Fibroblast of lung (primary cell): ENCODE measurements at regions not wholly inside any gene's neighbourhood (a gene's known extent, or its start where the extent isn't known, plus 50 kb on each side); places are given as distances from the start of the nearest gene placed in this dataset.

Experiments used
- DNase-seq, 2 donors: peaks; one replicate each; pipeline versions ENCODE4 v3.0.0 to v3.0.0-alpha.2; 2010; ENCODE audit warnings: low read depth in 2 of 2
- H2AFZ ChIP-seq: 2 replicates; pipeline ENCODE4 v1.5.1; 2012; ENCODE audit warnings: low read length, control low read depth, inconsistent platforms
- H3K27ac ChIP-seq: 2 replicates; pipeline ENCODE4 v1.5.1; 2011; ENCODE audit warnings: low read length, control low read depth; ENCODE audit not compliant: insufficient read depth
- H3K27me3 ChIP-seq: 2 replicates; pipeline ENCODE4 v1.5.1; 2011; ENCODE audit warnings: mild to moderate bottlenecking, low read length; ENCODE audit not compliant: control insufficient read depth, insufficient read depth
- H3K36me3 ChIP-seq: 2 replicates; pipeline ENCODE4 v1.5.1; 2011; ENCODE audit warnings: low read length; ENCODE audit not compliant: control insufficient read depth, insufficient read depth
- H3K4me1 ChIP-seq: 2 replicates; pipeline ENCODE4 v1.5.1; 2011; ENCODE audit warnings: low read length; ENCODE audit not compliant: control insufficient read depth, insufficient read depth; ENCODE audit errors: extremely low read depth
- H3K4me2 ChIP-seq: 2 replicates; pipeline ENCODE4 v1.5.1; 2011; ENCODE audit warnings: low read length, control low read depth; ENCODE audit not compliant: insufficient read depth; ENCODE audit errors: extremely low read depth
- H3K4me3 ChIP-seq, 4 experiments: fragments of 200-600 bp in 1 of 4; sonication (generic) in 1 of 4; replicated peaks in 1 of 4; 2 replicates each; pipeline ENCODE4 v1.5.1; 2011 to 2016; ENCODE audit warnings: low read length in 4 of 4, low read depth in 3 of 4, mild to moderate bottlenecking in 3 of 4, control low read depth in 2 of 4, inconsistent platforms in 1 of 4, mixed read lengths in 1 of 4; ENCODE audit not compliant: insufficient read depth in 1 of 4; ENCODE audit errors: control extremely low read depth in 1 of 4
- H3K79me2 ChIP-seq: 2 replicates; pipeline ENCODE4 v1.5.1; 2012; ENCODE audit warnings: mild to moderate bottlenecking, low read length, inconsistent platforms; ENCODE audit not compliant: control insufficient read depth, insufficient read depth
- H3K9ac ChIP-seq: 2 replicates; pipeline ENCODE4 v1.5.1; 2011; ENCODE audit warnings: mild to moderate bottlenecking, low read length, control low read depth; ENCODE audit not compliant: insufficient read depth
- H3K9me3 ChIP-seq: 2 replicates; pipeline ENCODE4 v1.5.1; 2012; ENCODE audit warnings: low read depth, low read length; ENCODE audit not compliant: control insufficient read depth, insufficient read depth
- H4K20me1 ChIP-seq: 2 replicates; pipeline ENCODE4 v1.5.1; 2011; ENCODE audit warnings: low read length; ENCODE audit not compliant: control insufficient read depth, insufficient read depth; ENCODE audit errors: extremely low read depth
- EZH2 ChIP-seq: IDR thresholded peaks from 2 replicates; pipeline ENCODE4 v1.5.1; 2012; ENCODE audit warnings: low read length, control low read depth, mild to moderate bottlenecking; ENCODE audit errors: missing control alignments
- TF ChIP-seq, protein P1 (sequence below), 2 donors: IDR thresholded peaks in 1 of 2; conservative IDR thresholded peaks in 1 of 2; 1 replicate in 1 of 2; 2 replicates in 1 of 2; pipeline ENCODE4 v1.5.1; 2011 to 2012; ENCODE audit warnings: low read length in 2 of 2, control low read depth in 1 of 2, inconsistent platforms in 1 of 2, low read depth in 1 of 2, mild to moderate bottlenecking in 1 of 2

- no peak for DNase-seq
- H3K4me2 ChIP-seq, result no peak overlapping the region
Measured at GRCh38 chr3:22526266-22526837, 676.8 kb upstream of the UBE2E2 start.

DNA sequence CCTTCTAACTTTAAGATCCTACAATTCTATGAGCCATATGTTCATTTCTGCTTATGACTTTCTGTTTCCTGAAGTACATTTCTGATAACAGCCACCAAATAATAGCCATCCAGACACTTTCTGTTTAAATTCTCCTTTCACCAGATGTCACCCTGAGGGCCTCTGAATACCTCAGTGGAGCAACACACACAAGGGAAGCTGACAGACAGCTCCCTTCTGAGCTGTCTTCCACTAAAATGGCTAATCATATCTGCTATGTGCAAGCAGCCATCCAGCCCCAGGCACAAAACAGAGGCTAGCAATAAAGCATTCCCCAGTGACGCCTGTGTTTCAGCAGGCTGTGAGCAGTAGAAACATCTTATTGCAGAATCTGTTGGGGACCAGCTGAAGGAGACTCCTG is 666.6 kb upstream of the UBE2E2 start:
- H3K79me2 ChIP-seq, result no peaks in the 10 kb centered on the region
- no peak overlapping the region for H2AFZ ChIP-seq
- H3K4me1 ChIP-seq, result no peaks in the 10 kb centered on the region
- no peaks in the 10 kb centered on the region for H3K9me3 ChIP-seq
- no peak overlapping the region for H3K4me3 ChIP-seq
- no peaks in the 10 kb centered on the region for H4K20me1 ChIP-seq
- no peak overlapping the region for H3K4me2 ChIP-seq
- H3K27ac ChIP-seq, result no peak overlapping the region
- no peak for DNase-seq
- H3K9ac ChIP-seq, result no peak overlapping the region
- no peaks in the 10 kb centered on the region for H3K36me3 ChIP-seq
- TF ChIP-seq, protein P1, sequence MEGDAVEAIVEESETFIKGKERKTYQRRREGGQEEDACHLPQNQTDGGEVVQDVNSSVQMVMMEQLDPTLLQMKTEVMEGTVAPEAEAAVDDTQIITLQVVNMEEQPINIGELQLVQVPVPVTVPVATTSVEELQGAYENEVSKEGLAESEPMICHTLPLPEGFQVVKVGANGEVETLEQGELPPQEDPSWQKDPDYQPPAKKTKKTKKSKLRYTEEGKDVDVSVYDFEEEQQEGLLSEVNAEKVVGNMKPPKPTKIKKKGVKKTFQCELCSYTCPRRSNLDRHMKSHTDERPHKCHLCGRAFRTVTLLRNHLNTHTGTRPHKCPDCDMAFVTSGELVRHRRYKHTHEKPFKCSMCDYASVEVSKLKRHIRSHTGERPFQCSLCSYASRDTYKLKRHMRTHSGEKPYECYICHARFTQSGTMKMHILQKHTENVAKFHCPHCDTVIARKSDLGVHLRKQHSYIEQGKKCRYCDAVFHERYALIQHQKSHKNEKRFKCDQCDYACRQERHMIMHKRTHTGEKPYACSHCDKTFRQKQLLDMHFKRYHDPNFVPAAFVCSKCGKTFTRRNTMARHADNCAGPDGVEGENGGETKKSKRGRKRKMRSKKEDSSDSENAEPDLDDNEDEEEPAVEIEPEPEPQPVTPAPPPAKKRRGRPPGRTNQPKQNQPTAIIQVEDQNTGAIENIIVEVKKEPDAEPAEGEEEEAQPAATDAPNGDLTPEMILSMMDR (conservative IDR thresholded peaks at IDR 0.05 in 1 of 2, IDR thresholded peaks at IDR 0.05 in 1 of 2; ENCODE audit: low read depth in 1 of 2, low read length in 2 of 2), result no peak
- TF ChIP-seq EZH2, result no peak
- H3K27me3 ChIP-seq, result no peaks in the 10 kb centered on the region

More at GRCh38 chr3:22526266-22526837, 676.8 kb upstream of the UBE2E2 start:
- TF ChIP-seq, protein P1 (conservative IDR thresholded peaks at IDR 0.05 in 1 of 2, IDR thresholded peaks at IDR 0.05 in 1 of 2; ENCODE audit: low read depth in 1 of 2, low read length in 2 of 2), result no peak
- no peak for TF ChIP-seq EZH2
- Histone ChIP-seq H3K9me3 (no peaks in the 10 kb centered on the region), H3K27me3 (no peaks in the 10 kb centered on the region), H3K4me1 (no peaks in the 10 kb centered on the region), H2AFZ (no peak overlapping the region), H4K20me1 (no peaks in the 10 kb centered on the region), H3K36me3 (no peaks in the 10 kb centered on the region), H3K79me2 (no peaks in the 10 kb centered on the region), H3K4me3 (no peak overlapping the region), H3K27ac (no peak overlapping the region), H3K9ac (no peak overlapping the region)

- H2AFZ ChIP-seq, result no peak overlapping the region
- no peaks in the 10 kb centered on the region for H3K27me3 ChIP-seq
- no peak overlapping the region for H3K4me3 ChIP-seq
- no peak for TF ChIP-seq EZH2
- TF ChIP-seq, protein P1 (conservative IDR thresholded peaks at IDR 0.05 in 1 of 2, IDR thresholded peaks at IDR 0.05 in 1 of 2; ENCODE audit: low read depth in 1 of 2, low read length in 2 of 2), result no peak
- H3K9ac ChIP-seq, result no peak overlapping the region
- H4K20me1 ChIP-seq, result no peaks in the 10 kb centered on the region
- H3K27ac ChIP-seq, result no peak overlapping the region
- no peaks in the 10 kb centered on the region for H3K4me1 ChIP-seq
- DNase-seq, result no peak
- H3K9me3 ChIP-seq, result no peaks in the 10 kb centered on the region
- H3K79me2 ChIP-seq, result no peaks in the 10 kb centered on the region
- no peaks in the 10 kb centered on the region for H3K36me3 ChIP-seq
- no peak overlapping the region for H3K4me2 ChIP-seq
Measured at GRCh38 chr3:22537560-22537959, 665.6 kb upstream of the UBE2E2 start.
